K562 (cell line): ENCODE measurements at regions not wholly inside any gene's neighbourhood (a gene's known extent, or its start where the extent isn't known, plus 50 kb on each side); places are given as distances from the start of the nearest gene placed in this dataset.

Source experiments
- IFI16 ChIP-seq: fragments of 250-450 bp; sonication (Bioruptor Pico); IDR thresholded peaks from 2 replicates; pipeline ENCODE4 v2.1.2; 2022; ENCODE audit warnings: mild to moderate bottlenecking, inconsistent platforms
- YY1 ChIP-seq, 3 experiments: IDR thresholded peaks; 2 replicates each; pipeline ENCODE4 v1.6.1; 2011; ENCODE audit warnings: low read length in 2 of 3, mild to moderate bottlenecking in 2 of 3, moderate library complexity in 2 of 3, borderline replicate concordance in 1 of 3, control low read depth in 1 of 3, low read depth in 1 of 3; ENCODE audit not compliant: insufficient read depth in 3 of 3, insufficient replicate concordance in 2 of 3, control insufficient read depth in 1 of 3, insufficient read length in 1 of 3; ENCODE audit errors: extremely low read depth in 1 of 3
- ZBTB8A ChIP-seq: fragments of 450-650 bp; IDR thresholded peaks from 2 replicates; pipeline ENCODE4 v1.6.1; 2018; ENCODE audit warnings: mild to moderate bottlenecking, moderate library complexity; ENCODE audit not compliant: partially characterized antibody
- TF ChIP-seq, protein P1 (sequence below), 2 experiments: fragments of 450-650 bp in 1 of 2; sonication (generic) in 1 of 2; formaldehyde crosslinking in 1 of 2; IDR thresholded peaks; 2 replicates each; pipeline versions ENCODE4 v1.7.1 to v1.9.0; 2016 to 2022; ENCODE audit warnings: inconsistent platforms in 1 of 2, mild to moderate bottlenecking in 1 of 2, missing genetic modification reagents in 1 of 2

DNA sequence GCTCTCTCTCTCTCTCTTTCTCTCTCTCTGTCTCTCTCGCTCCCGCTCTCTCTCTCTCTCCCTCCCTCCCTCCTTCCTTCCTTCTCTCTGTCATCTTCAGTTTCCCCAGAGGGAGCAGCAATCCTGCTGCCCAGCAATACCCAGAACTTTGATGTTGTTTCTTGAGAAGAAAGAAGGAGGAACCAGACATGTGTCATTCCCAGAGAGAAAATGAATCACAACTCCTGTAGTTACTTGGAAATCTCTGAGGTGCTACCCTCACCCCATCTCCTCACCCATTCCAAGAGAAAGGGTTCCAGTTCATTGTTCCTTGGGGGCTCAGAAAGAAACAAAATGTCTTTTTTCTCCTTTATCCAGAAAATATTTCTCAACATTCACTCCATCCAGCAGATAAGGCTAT lies 449.1 kb downstream of the TNS1 start (continued):
- TF ChIP-seq, protein P1, sequence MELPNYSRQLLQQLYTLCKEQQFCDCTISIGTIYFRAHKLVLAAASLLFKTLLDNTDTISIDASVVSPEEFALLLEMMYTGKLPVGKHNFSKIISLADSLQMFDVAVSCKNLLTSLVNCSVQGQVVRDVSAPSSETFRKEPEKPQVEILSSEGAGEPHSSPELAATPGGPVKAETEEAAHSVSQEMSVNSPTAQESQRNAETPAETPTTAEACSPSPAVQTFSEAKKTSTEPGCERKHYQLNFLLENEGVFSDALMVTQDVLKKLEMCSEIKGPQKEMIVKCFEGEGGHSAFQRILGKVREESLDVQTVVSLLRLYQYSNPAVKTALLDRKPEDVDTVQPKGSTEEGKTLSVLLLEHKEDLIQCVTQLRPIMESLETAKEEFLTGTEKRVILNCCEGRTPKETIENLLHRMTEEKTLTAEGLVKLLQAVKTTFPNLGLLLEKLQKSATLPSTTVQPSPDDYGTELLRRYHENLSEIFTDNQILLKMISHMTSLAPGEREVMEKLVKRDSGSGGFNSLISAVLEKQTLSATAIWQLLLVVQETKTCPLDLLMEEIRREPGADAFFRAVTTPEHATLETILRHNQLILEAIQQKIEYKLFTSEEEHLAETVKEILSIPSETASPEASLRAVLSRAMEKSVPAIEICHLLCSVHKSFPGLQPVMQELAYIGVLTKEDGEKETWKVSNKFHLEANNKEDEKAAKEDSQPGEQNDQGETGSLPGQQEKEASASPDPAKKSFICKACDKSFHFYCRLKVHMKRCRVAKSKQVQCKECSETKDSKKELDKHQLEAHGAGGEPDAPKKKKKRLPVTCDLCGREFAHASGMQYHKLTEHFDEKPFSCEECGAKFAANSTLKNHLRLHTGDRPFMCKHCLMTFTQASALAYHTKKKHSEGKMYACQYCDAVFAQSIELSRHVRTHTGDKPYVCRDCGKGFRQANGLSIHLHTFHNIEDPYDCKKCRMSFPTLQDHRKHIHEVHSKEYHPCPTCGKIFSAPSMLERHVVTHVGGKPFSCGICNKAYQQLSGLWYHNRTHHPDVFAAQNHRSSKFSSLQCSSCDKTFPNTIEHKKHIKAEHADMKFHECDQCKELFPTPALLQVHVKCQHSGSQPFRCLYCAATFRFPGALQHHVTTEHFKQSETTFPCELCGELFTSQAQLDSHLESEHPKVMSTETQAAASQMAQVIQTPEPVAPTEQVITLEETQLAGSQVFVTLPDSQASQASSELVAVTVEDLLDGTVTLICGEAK (IDR thresholded peaks at IDR 0.05) = no peak
- TF ChIP-seq, protein P1 (CRISPR knock-in tag; IDR thresholded peaks at IDR 0.05) = no peak
- TF ChIP-seq ZBTB8A (no peak), IFI16 (CRISPR knock-in tag) (no peak), YY1 (IDR thresholded peaks at IDR 0.05; ENCODE audit: borderline replicate concordance in 1 of 3, control insufficient read depth in 1 of 3, extremely low read depth in 1 of 3, insufficient read depth in 3 of 3, insufficient read length in 1 of 3, insufficient replicate concordance in 2 of 3, low read depth in 1 of 3, low read length in 2 of 3) (no peak)
